Panc1 (cell line): ENCODE measurements at regions not wholly inside any gene's neighbourhood (a gene's known extent, or its start where the extent isn't known, plus 50 kb on each side); places are given as distances from the start of the nearest gene placed in this dataset.

Experiments
- ATAC-seq: fragments of 200-7000 bp; cut with Tn5 transposase; 2 replicates; pipeline ENCODE4 v1.9.1; 2020; ENCODE audit warnings: mild to moderate bottlenecking, moderate library complexity
- BruUV-seq: library from RNA; stranded (reverse); fragments of 400-500 nt; replicated peaks from 2 replicates; lab custom pipeline; 2021; lab: Mats Ljungman, UMichigan
- CTCF ChIA-PET: fragments of 300-600 bp; sonication (Branson Sonifier 250); formaldehyde crosslinking; loops from one replicate; lab custom pipeline; 2022; ENCODE audit warnings: antibody characterized with exemption; lab: Charles Lee
- POLR2A ChIA-PET: fragments of 300-600 bp; sonication (Branson Sonifier 250); formaldehyde crosslinking; loops from one replicate; lab custom pipeline; 2022; ENCODE audit warnings: antibody characterized with exemption; lab: Charles Lee
- DNase-seq: peaks from one replicate; pipeline ENCODE4 v3.0.0-alpha.2; 2010; ENCODE audit warnings: low read depth, low spot score
- H3K27ac ChIP-seq: 2 replicates; pipeline ENCODE4 v1.5.1; 2011; ENCODE audit warnings: mild to moderate bottlenecking, low read length, inconsistent platforms
- H3K27me3 ChIP-seq: fragments of 200-500 bp; sonication (Bioruptor generic); 2 replicates; pipeline ENCODE4 v1.6.0; 2014; ENCODE audit warnings: low read length, inconsistent platforms; ENCODE audit not compliant: control insufficient read depth, insufficient read depth
- H3K36me3 ChIP-seq: fragments of 200-500 bp; sonication (Bioruptor generic); 2 replicates; pipeline ENCODE4 v1.5.1; 2014; ENCODE audit warnings: inconsistent platforms, mild to moderate bottlenecking, low read length, moderate library complexity; ENCODE audit not compliant: control insufficient read depth, insufficient read depth
- H3K4me1 ChIP-seq: 2 replicates; pipeline ENCODE4 v1.5.1; 2011; ENCODE audit warnings: inconsistent platforms, mild to moderate bottlenecking, low read length, moderate library complexity; ENCODE audit not compliant: control insufficient read depth, insufficient read depth
- H3K4me3 ChIP-seq, 2 experiments: 2 replicates each; pipeline ENCODE4 v1.5.1; 2011 to 2012; ENCODE audit warnings: low read depth in 2 of 2, low read length in 2 of 2, mild to moderate bottlenecking in 2 of 2, inconsistent platforms in 1 of 2, moderate library complexity in 1 of 2
- H3K9me3 ChIP-seq: fragments of 200-500 bp; sonication (Bioruptor generic); 2 replicates; pipeline ENCODE4 v1.5.1; 2014; ENCODE audit warnings: low read depth, mild to moderate bottlenecking, inconsistent platforms, low read length, moderate library complexity; ENCODE audit not compliant: control insufficient read depth, insufficient read depth
- CTCF ChIP-seq: fragments of 450-650 bp; IDR thresholded peaks from 2 replicates; pipeline ENCODE4 v1.5.1; 2017; ENCODE audit warnings: mild to moderate bottlenecking
- POLR2AphosphoS5 ChIP-seq: IDR thresholded peaks from 2 replicates; pipeline ENCODE4 v1.6.1; 2012; ENCODE audit warnings: mild to moderate bottlenecking, low read depth, low read length, moderate library complexity
- REST ChIP-seq, 2 experiments: IDR thresholded peaks; 2 replicates each; pipeline ENCODE4 v1.6.1; 2011 to 2012; ENCODE audit warnings: low read depth in 2 of 2, control low read depth in 1 of 2, low read length in 1 of 2, mild to moderate bottlenecking in 1 of 2, moderate library complexity in 1 of 2; ENCODE audit not compliant: insufficient read depth in 1 of 2
- SIN3A ChIP-seq: IDR thresholded peaks from 2 replicates; pipeline ENCODE4 v1.6.1; 2012; ENCODE audit warnings: low read depth, mild to moderate bottlenecking, low read length, moderate library complexity, borderline replicate concordance; ENCODE audit not compliant: insufficient read depth
- TCF7L2 ChIP-seq: IDR thresholded peaks from 2 replicates; pipeline ENCODE4 v1.6.1; 2011; ENCODE audit warnings: mild to moderate bottlenecking, low read depth, low read length, inconsistent platforms
- in situ Hi-C: cut with HindIII; loops from 2 replicates; pipeline ENCODE4 v1.10.0; 2016; ENCODE audit warnings: low sequenced_read_pairs, low pct_unique_long_range_greater_than_20kb
- intact Hi-C: fragments of 100-400 bp; cut with micrococcal nuclease; formaldehyde crosslinking; loops from one replicate; pipeline ENCODE4 v1.10.0; 2022; ENCODE audit not compliant: unreplicated experiment

DNA sequence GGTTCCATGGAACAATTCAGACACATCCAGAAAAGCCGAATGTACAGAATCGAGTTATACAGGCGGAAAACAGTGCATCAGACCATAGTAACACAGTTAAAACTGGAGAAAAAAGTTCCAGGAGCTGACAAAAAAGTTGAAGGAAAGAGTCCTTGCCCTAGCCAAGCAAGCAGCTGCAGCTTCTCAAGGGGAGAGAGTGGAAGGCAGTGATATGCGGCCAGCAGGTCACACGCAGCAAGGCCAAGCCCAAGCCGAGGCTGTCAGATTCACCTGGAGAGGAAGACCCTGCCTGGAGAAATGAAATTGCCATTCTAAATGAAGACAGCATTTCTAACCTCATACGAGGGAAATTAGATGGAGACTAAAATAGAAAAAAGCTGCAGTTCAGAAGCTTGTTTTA is 55.8 kb downstream of the RGS12 start:
- CTCF ChIA-PET = no interaction called here
- in situ Hi-C loops = no loop called here
- BruUV-seq = no TSS peak
- POLR2A ChIA-PET = interaction anchor here (0.6 kb wide), 1 partner anchor 45 kb away, joined by 3 read pairs; no protein-coding TSS in a partner anchor
- no peaks in the 10 kb centered on the region for H3K36me3 ChIP-seq
- no peaks in the 10 kb centered on the region for H3K9me3 ChIP-seq
- TF ChIP-seq TCF7L2 (no peak), SIN3A (no peak), REST (IDR thresholded peaks at IDR 0.05; ENCODE audit: insufficient read depth in 1 of 2, low read depth in 2 of 2, low read length in 1 of 2) (no peak), CTCF (no peak), POLR2AphosphoS5 (no peak)
- no peak overlapping the region for H3K27ac ChIP-seq
- no peaks in the 10 kb centered on the region for H3K27me3 ChIP-seq
- ATAC-seq (no peak), DNase-seq (no peak)
- H3K4me3 ChIP-seq = no peak overlapping the region
- H3K4me1 ChIP-seq = no peaks in the 10 kb centered on the region
- intact Hi-C loops = loop anchor here (5.0 kb wide), 1 partner anchor 94 kb away; the partner anchor contains the start of gene HGFAC

DNA sequence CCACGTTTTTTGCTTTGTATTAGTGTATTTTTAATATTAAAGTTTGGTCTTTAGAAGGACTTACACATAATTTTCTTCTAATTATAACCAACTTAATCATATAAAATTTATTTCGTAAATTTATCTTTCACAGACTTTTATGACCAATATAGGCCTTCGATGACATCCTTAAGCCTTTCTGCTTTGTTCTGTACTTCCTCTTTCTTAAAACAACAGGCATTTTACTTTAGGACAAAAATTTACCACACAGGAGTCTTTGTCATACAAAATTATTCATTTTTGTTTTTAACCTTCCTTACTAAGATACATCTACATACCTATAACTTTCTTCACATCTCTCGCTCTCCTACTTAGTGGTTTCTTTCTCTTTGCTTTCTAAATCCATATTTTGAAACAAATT is 56.3 kb downstream of the RGS12 start:
- DNase-seq = no peak
- Histone ChIP-seq H3K4me3 (no peak overlapping the region), H3K27ac (no peak overlapping the region), H3K36me3 (no peaks in the 10 kb centered on the region), H3K27me3 (no peaks in the 10 kb centered on the region), H3K4me1 (no peaks in the 10 kb centered on the region), H3K9me3 (no peaks in the 10 kb centered on the region)
- BruUV-seq = no TSS peak
- TF ChIP-seq CTCF (no peak), SIN3A (no peak), TCF7L2 (no peak), POLR2AphosphoS5 (no peak), REST (IDR thresholded peaks at IDR 0.05; ENCODE audit: insufficient read depth in 1 of 2, low read depth in 2 of 2, low read length in 1 of 2) (no peak)
- ATAC-seq = no peak
- ChIA-PET CTCF (no interaction called here), POLR2A (interaction anchor here (0.6 kb wide), 1 partner anchor 45 kb away, joined by 3 read pairs; no protein-coding TSS in a partner anchor)
- intact Hi-C loops (loop anchor here (5.0 kb wide), 1 partner anchor 93 kb away; the partner anchor contains the start of gene HGFAC), in situ Hi-C loops (no loop called here)
